ENCODE measurements at regions not wholly inside any gene's neighbourhood (a gene's known extent, or its start where the extent isn't known, plus 50 kb on each side); places are given as distances from the start of the nearest gene placed in this dataset.

GRCh38 chr4:10750714-10751113 lies 66.1 kb upstream of the CLNK start:
- Histone ChIP-seq H2AFZ (ENCODE audit: low read length) (no peak overlapping the region), H3K27me3 (ENCODE audit: insufficient read depth, low read length) (no peaks in the 10 kb centered on the region), H3K4me1 (ENCODE audit: insufficient read depth, low read length, severe bottlenecking) (no peaks in the 10 kb centered on the region), H3K9me3 (ENCODE audit: low read length) (no peaks in the 10 kb centered on the region), H4K20me1 (ENCODE audit: insufficient read depth, low read length) (no peaks in the 10 kb centered on the region), H3K9ac (ENCODE audit: low read length) (no peak overlapping the region), H3K27ac (ENCODE audit: low read depth, low read length, poor library complexity, severe bottlenecking) (no peak overlapping the region), H3K4me3 (ENCODE audit: low read depth, low read length, poor library complexity, severe bottlenecking) (no peak overlapping the region), H3K9me2 (ENCODE audit: low read depth, low read length) (no peaks in the 10 kb centered on the region), H3K4me2 (ENCODE audit: low read length) (no peak overlapping the region), H3K36me3 (ENCODE audit: insufficient read depth, low read length) (no peaks in the 10 kb centered on the region), H3K79me2 (ENCODE audit: insufficient read depth, low read length) (no peaks in the 10 kb centered on the region), H3F3A (ENCODE audit: insufficient read depth, low read length) (no peaks in the 10 kb centered on the region)
- no peak for TF ChIP-seq CTCF (IDR thresholded peaks at IDR 0.05; ENCODE audit: low read length)
- no peak for TF ChIP-seq EZH2 (IDR thresholded peaks at IDR 0.05; ENCODE audit: borderline replicate concordance, low read length)

- no peak for TF ChIP-seq EZH2 (IDR thresholded peaks at IDR 0.05; ENCODE audit: borderline replicate concordance, low read length)
- no peak for TF ChIP-seq CTCF (IDR thresholded peaks at IDR 0.05; ENCODE audit: low read length)
These were observed 62.6 kb upstream of the CLNK start for GRCh38 chr4:10747186-10747585.

GRCh38 chr4:10746371-10747171 lies 62.0 kb upstream of the CLNK start:
- Histone ChIP-seq H3K79me2 (ENCODE audit: insufficient read depth, low read length) (no peaks in the 10 kb centered on the region), H3K9me2 (ENCODE audit: low read depth, low read length) (no peaks in the 10 kb centered on the region), H3F3A (ENCODE audit: insufficient read depth, low read length) (no peaks in the 10 kb centered on the region), H3K9me3 (ENCODE audit: low read length) (no peaks in the 10 kb centered on the region), H4K20me1 (ENCODE audit: insufficient read depth, low read length) (no peaks in the 10 kb centered on the region), H3K4me2 (ENCODE audit: low read length) (no peak overlapping the region), H3K27me3 (ENCODE audit: insufficient read depth, low read length) (no peaks in the 10 kb centered on the region), H2AFZ (ENCODE audit: low read length) (no peak overlapping the region), H3K27ac (ENCODE audit: low read depth, low read length, poor library complexity, severe bottlenecking) (no peak overlapping the region), H3K9ac (ENCODE audit: low read length) (no peak overlapping the region), H3K4me3 (ENCODE audit: low read depth, low read length, poor library complexity, severe bottlenecking) (no peak overlapping the region), H3K36me3 (ENCODE audit: insufficient read depth, low read length) (no peaks in the 10 kb centered on the region), H3K4me1 (ENCODE audit: insufficient read depth, low read length, severe bottlenecking) (no peaks in the 10 kb centered on the region)
- TF ChIP-seq CTCF (IDR thresholded peaks at IDR 0.05; ENCODE audit: low read length) (no peak), EZH2 (IDR thresholded peaks at IDR 0.05; ENCODE audit: borderline replicate concordance, low read length) (no peak)

More at GRCh38 chr4:10747186-10747585, 62.6 kb upstream of the CLNK start:
- no peaks in the 10 kb centered on the region for H3K9me2 ChIP-seq (ENCODE audit: low read depth, low read length)
- no peaks in the 10 kb centered on the region for H3F3A ChIP-seq (ENCODE audit: insufficient read depth, low read length)
- no peak overlapping the region for H3K27ac ChIP-seq (ENCODE audit: low read depth, low read length, poor library complexity, severe bottlenecking)
- no peak overlapping the region for H3K4me2 ChIP-seq (ENCODE audit: low read length)
- H4K20me1 ChIP-seq (ENCODE audit: insufficient read depth, low read length): no peaks in the 10 kb centered on the region
- no peaks in the 10 kb centered on the region for H3K9me3 ChIP-seq (ENCODE audit: low read length)
- no peaks in the 10 kb centered on the region for H3K27me3 ChIP-seq (ENCODE audit: insufficient read depth, low read length)
- no peak overlapping the region for H2AFZ ChIP-seq (ENCODE audit: low read length)
- no peak overlapping the region for H3K9ac ChIP-seq (ENCODE audit: low read length)
- no peaks in the 10 kb centered on the region for H3K79me2 ChIP-seq (ENCODE audit: insufficient read depth, low read length)
- no peaks in the 10 kb centered on the region for H3K4me1 ChIP-seq (ENCODE audit: insufficient read depth, low read length, severe bottlenecking)
- no peaks in the 10 kb centered on the region for H3K36me3 ChIP-seq (ENCODE audit: insufficient read depth, low read length)
- no peak overlapping the region for H3K4me3 ChIP-seq (ENCODE audit: low read depth, low read length, poor library complexity, severe bottlenecking)

All from OCI-LY1 (cell line).